T-helper 1 cell treated with Interleukin-12 subunit alpha and Interleukin-12 subunit beta and Interleukin-4 antibody, amounts not matched to agents 30 μg/mL and 1 μg/mL, for 36 hours (primary cell): ENCODE measurements at regions not wholly inside any gene's neighbourhood (a gene's known extent, or its start where the extent isn't known, plus 50 kb on each side); places are given as distances from the start of the nearest gene placed in this dataset.

Source experiments
- H3K27ac Mint-ChIP-seq: one replicate; pipeline ENCODE4 v1.8.0; 2021; ENCODE audit warnings: mild to moderate bottlenecking, mixed read lengths
- H3K27me3 Mint-ChIP-seq: one replicate; pipeline ENCODE4 v1.8.0; 2021; ENCODE audit warnings: low read depth, mixed read lengths
- H3K36me3 Mint-ChIP-seq: one replicate; pipeline ENCODE4 v1.8.0; 2021; ENCODE audit warnings: low read depth, mixed read lengths
- H3K4me1 Mint-ChIP-seq: one replicate; pipeline ENCODE4 v1.8.0; 2021; ENCODE audit warnings: low read depth, mixed read lengths
- H3K4me3 Mint-ChIP-seq: one replicate; pipeline ENCODE4 v1.8.0; 2021; ENCODE audit warnings: mild to moderate bottlenecking, moderate library complexity, mixed read lengths
- H3K9me3 Mint-ChIP-seq: one replicate; pipeline ENCODE4 v1.8.0; 2021; ENCODE audit warnings: mixed read lengths

DNA sequence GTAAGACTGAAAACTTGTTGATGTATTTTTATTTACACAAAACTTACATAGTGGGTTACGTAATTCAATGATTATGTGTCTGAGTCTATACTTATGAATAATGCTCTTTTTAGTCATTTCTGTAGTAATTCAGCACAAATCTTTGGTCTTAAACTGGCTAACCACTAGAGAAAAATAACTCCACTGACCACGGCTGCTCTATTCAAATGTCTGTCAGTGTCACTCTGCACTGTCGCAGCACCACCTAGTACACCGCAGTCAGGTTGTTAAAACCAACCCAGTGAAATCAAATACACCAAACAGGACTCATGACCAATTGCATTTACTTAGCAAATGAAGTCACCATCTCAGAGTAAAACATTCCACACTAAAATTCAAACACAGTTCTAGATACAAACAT, 93.5 kb upstream of the CCDC28A start:
- no peaks in the 10 kb centered on the region for H3K36me3 Mint-ChIP-seq
- no peaks in the 10 kb centered on the region for H3K4me1 Mint-ChIP-seq
- no peaks in the 10 kb centered on the region for H3K9me3 Mint-ChIP-seq
- H3K4me3 Mint-ChIP-seq, result no peak overlapping the region
- no peak overlapping the region for H3K27ac Mint-ChIP-seq
- peaks cover 5% of the 10 kb centered on the region for H3K27me3 Mint-ChIP-seq

DNA sequence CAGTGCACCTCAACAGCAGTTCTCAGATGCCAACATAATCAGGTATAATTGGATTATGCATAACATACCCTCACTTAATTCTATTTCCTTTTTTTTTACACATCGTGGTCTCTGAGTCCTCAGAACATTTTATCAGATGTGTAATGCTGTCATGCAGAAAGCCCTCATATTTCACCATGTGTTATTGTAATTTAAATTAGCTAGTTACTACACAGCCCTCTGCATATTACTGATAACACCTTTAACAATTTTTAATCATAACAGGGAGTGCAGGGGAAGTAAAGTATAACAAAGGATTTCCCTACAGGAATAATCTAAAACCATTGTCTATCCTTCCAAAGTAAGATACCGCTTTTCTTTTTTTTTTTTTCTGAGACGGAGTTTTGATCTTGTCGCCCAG, 91.9 kb upstream of the CCDC28A start:
- H3K4me3 Mint-ChIP-seq, result no peak overlapping the region
- H3K4me1 Mint-ChIP-seq, result no peaks in the 10 kb centered on the region
- H3K27me3 Mint-ChIP-seq, result peaks cover 5% of the 10 kb centered on the region
- no peak overlapping the region for H3K27ac Mint-ChIP-seq
- no peaks in the 10 kb centered on the region for H3K36me3 Mint-ChIP-seq
- H3K9me3 Mint-ChIP-seq, result no peaks in the 10 kb centered on the region

DNA sequence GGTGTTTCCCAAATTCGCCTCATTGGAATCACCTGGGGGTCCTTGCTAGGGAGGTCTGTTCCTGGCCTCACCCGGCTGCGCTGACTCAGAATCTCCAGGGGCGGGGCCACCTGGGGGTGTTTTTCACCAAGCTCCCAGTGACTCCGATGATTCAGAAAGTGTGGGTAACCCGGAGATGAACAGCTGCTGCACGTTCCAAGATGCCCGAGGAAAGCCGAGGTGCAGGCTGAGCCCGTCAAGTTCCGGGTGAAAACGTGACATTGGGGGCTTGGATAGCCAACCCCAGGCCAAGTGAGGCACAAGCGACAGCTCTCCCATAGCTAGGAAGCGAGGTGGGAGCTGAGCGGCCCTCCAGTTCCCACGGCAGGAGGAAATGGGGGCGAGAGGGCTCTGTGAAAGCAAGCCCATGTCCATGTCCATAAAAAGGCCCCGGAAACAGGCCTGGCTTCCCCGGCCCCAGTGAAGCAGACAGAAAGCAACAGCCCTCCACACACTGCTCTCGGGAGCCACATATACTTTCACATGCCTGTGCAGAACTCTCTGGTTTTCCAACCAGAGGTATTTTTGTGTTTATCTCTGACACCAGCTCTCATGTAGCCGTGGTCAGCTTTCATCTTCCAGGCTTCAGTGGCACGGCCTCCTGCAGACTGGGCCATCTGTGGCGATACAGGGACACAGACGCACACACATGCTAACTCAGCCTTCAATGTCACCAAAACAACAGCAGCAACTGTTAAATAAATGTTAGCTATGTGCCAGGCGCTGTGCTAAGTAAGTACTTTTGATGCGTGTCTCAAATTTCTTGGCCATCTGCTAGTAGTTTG, 90.7 kb upstream of the CCDC28A start:
- Mint-ChIP-seq H3K9me3 (no peaks in the 10 kb centered on the region), H3K27ac (no peak overlapping the region), H3K4me1 (no peaks in the 10 kb centered on the region), H3K27me3 (peaks cover 5% of the 10 kb centered on the region), H3K36me3 (no peaks in the 10 kb centered on the region), H3K4me3 (no peak overlapping the region)

DNA sequence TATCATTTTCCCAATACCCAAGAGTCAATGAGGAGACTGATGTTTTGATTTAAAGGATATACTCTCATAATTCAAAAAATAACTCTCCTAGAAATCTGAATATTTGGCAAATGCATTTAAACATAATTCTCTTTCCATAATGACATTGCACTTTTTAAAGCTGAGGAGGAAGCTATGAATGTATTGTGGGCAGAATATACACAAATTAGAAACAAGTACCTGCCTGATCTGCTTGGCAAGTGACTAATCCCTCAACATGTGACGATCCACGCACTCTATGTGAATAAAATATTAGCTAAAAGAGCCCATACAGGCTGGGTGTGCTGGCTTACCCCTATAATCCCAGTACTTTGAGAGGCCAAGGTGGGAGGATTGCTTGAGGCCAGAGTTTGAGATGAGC, 88.3 kb upstream of the CCDC28A start:
- Mint-ChIP-seq H3K4me1 (no peaks in the 10 kb centered on the region), H3K36me3 (no peaks in the 10 kb centered on the region)

DNA sequence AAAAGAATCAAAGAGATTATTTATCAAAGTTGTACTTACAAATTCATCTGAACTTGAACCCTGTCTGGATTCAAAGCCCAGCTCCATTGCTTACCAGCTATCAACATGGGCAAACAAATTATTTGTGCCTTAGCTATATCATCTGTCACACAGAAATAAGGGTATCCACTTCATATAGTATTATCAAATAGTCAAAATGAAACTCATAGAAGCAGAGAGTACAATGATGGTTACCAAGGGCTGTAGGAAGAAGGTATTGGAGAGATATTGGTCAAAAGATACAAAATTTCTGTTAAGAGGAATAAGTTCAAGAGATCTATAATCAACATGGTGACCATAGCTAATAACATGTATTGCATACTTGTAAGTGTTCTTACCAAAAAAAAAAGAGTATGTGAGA, 87.8 kb upstream of the CCDC28A start:
- H3K9me3 Mint-ChIP-seq, result no peaks in the 10 kb centered on the region

More for the DNA sequence above, 88.3 kb upstream of the CCDC28A start:
- Mint-ChIP-seq H3K9me3 (no peaks in the 10 kb centered on the region), H3K27ac (no peak overlapping the region), H3K4me3 (no peak overlapping the region), H3K27me3 (peaks cover 10% of the 10 kb centered on the region)

DNA sequence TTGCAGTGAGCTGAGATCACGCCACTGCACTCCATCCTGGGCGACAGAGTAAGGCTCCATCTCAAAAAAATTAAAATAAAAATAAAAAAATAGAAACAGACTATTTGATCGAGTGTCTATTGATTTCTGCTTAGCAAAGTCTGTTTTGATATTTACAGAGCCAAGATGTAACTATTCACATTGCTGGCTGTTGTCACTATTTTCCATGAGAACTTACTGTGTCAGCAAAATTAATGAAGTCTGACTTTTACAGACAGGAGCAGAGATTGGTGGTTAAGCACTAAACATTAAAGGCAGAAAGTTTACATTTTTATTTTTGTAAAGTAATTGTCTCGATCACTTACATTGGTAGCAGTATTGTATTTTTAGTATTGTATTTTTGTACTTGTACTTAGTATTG, 85.0 kb upstream of the CCDC28A start:
- Mint-ChIP-seq H3K36me3 (no peaks in the 10 kb centered on the region), H3K27ac (no peak overlapping the region), H3K9me3 (no peaks in the 10 kb centered on the region), H3K4me3 (no peak overlapping the region), H3K27me3 (peaks cover 29% of the 10 kb centered on the region), H3K4me1 (peaks cover 9% of the 10 kb centered on the region)

More for the DNA sequence above, 87.8 kb upstream of the CCDC28A start:
- no peak overlapping the region for H3K27ac Mint-ChIP-seq
- no peak overlapping the region for H3K4me3 Mint-ChIP-seq
- no peaks in the 10 kb centered on the region for H3K4me1 Mint-ChIP-seq
- H3K27me3 Mint-ChIP-seq, result peaks cover 14% of the 10 kb centered on the region
- no peaks in the 10 kb centered on the region for H3K36me3 Mint-ChIP-seq

DNA sequence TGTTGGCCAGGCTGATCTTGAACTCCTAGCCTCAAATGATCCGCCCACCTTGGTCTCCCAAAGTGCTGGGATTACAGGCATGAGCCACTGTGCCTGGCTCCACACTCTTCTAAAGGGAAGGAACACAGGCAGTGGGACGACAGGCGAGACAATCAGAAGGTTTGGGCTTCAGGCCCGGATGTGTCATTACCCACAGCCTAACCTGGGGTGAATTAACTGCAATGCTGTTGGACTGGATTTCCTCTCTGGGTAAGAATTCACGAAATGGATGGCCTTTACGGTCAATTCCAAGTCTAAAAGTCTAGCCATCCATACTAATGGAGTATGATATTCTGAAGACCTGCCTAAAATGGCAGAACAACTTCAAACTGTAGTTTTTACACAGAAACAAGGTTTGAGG, 83.7 kb upstream of the CCDC28A start:
- no peak overlapping the region for H3K27ac Mint-ChIP-seq
- peaks cover 12% of the 10 kb centered on the region for H3K4me1 Mint-ChIP-seq
- no peak overlapping the region for H3K4me3 Mint-ChIP-seq
- H3K27me3 Mint-ChIP-seq, result peaks cover 38% of the 10 kb centered on the region
- H3K9me3 Mint-ChIP-seq, result no peaks in the 10 kb centered on the region
- no peaks in the 10 kb centered on the region for H3K36me3 Mint-ChIP-seq

DNA sequence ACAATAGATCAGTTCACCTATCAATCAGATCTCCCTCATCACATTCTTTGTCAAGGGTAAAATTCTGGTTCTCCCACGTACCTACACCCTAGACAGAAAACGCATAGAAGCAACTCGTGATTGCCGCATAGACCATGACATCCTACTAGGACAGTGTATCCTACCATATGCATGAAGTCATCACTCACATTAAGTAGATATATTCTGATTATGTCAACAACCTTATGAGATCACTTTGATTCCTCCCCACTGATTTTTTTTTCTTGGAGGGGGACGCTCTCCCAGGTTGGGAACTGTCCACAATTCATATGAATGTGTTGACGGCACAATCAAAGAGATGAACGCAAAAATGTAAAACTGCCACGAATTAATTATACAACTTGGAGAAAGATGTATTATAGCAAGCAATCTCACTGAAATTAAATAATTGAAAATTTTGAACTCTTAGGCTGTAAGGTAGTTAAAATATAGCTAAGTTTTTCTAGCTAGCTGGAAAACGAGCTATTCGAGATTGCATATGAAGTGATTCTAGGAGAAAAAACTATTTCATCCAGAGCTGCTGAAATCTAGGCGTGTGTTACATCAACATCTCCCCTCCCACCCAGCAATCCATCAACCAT, 82.5 kb upstream of the CCDC28A start:
- Mint-ChIP-seq H3K27me3 (peaks cover 51% of the 10 kb centered on the region), H3K4me3 (peak overlapping the region; percentile 67)

DNA sequence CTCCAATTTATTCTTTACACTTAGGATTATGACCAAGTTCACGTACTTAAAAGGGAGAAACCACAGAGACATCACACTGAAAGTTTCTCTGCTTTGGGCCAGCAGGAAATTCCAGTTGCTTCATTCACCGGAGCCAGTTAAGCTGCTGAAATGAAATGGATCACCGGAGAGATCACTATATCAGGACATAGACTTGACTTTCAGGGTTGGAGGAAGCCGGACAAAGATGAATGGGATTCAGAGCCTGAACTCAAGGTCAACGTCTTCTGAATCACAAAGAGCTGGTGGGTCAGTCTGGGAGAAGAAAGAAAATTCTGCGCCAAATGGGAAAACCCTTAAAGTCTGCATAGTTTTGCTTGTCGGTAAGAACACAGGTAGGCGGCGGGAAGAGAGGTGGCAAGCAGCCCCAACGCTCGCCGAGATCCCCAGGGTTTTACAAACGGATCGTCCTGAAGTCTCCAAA, 81.9 kb upstream of the CCDC28A start:
- H3K36me3 Mint-ChIP-seq, result no peaks in the 10 kb centered on the region
- peaks cover 55% of the 10 kb centered on the region for H3K27me3 Mint-ChIP-seq
- H3K4me3 Mint-ChIP-seq, result peak overlapping the region; percentile 67
- no peaks in the 10 kb centered on the region for H3K9me3 Mint-ChIP-seq
- peaks cover 12% of the 10 kb centered on the region for H3K4me1 Mint-ChIP-seq
- no peak overlapping the region for H3K27ac Mint-ChIP-seq

More for the DNA sequence above, 82.5 kb upstream of the CCDC28A start:
- no peak overlapping the region for H3K27ac Mint-ChIP-seq
- no peaks in the 10 kb centered on the region for H3K36me3 Mint-ChIP-seq
- H3K9me3 Mint-ChIP-seq, result no peaks in the 10 kb centered on the region
- H3K4me1 Mint-ChIP-seq, result peaks cover 12% of the 10 kb centered on the region

DNA sequence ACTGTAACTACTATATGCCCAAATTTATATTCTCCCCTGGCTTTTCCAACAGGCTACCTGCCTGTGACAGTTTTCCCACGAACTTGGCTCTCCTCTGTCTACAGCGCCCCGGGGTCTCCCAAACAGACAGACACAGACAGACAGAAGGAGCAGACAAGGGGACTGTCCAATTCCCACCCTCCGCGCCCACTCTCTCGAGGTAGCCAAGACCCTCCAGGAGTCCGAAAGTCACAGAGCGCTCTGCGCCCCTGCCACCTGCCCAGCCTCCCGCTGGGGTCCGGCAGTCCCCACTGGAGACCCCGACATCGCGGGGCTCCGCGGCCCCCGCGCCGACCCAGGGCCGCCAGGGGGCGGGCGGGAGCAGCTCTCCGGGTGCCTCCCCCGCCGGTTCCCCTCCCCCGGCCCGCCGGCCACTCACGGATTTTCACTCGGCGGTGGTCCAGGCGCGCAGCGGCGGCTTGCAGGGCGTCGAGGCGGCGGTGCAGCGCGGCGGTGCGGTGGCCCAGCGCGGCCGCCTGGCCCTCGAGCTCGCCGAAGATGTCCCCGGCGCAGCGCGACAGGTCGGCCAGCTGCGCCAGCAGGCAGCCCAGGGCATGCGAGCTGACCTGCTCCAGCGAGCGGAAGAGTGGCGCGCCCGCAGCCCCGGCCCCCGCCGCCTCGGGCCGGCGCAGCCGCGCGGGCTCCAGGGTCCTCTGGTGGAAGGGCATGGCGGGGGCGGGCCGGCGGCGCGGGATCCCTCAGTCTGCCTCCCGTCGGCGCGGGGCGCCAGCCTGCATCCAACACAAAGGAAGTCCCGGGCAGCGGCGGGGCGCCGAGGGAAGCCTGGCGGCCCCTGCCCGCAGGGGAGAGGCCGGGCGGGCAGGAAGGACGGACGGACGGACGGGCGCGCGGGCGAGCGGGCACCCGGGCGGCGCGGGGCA, 81.3 kb upstream of the CCDC28A start:
- H3K4me1 Mint-ChIP-seq, result peaks cover 12% of the 10 kb centered on the region
- H3K9me3 Mint-ChIP-seq, result no peaks in the 10 kb centered on the region
- H3K4me3 Mint-ChIP-seq, result peak overlapping the region; percentile 67
- H3K27me3 Mint-ChIP-seq, result peaks cover 62% of the 10 kb centered on the region
- no peaks in the 10 kb centered on the region for H3K36me3 Mint-ChIP-seq
- no peak overlapping the region for H3K27ac Mint-ChIP-seq

DNA sequence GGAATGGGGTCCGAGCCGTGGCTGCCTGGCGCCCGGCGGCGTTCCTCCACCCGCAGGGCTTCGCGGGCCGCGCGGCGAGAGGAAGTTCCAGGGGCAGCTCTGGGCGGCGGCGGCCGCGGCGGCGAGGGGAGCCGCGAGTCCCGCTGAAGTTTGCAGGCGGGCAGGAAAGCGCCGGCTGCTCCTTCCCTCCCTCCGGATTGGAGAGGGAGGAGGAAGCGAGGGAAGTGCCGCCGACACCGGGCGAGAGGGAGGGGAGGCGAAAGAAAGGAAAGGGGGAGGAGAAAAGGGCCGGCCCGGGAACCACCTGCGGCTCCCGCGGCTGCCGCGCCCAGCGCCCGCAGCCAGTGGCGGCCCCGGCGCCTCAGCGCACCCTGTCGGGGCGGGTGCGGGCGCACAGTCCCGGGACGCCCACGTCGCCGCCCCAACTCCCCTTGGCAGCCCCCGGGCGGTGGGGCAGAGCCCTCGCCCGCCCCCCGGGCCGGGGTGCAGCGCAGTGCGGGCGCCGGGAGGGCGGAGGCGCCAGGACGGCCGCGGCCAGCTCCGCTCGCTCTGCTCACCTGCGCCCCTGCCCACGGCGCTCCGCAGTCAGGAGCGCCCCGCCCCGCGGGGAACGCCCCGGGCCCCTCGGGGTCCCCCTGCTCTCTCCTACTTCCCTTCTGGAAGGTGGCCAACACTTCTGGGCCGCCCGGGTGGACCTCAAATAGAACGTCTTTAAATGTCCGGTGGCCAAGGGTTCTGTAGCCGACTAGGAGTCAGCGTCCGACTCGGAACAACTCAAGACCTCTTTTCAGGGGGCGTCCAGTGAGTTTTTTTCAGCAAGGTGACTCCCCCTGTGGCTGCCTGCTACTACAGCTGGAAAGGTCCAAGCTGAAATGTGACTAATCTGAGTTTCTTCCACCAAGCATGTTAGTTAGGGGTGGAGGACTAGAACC, 80.3 kb upstream of the CCDC28A start:
- H3K4me1 Mint-ChIP-seq, result peaks cover 12% of the 10 kb centered on the region
- no peaks in the 10 kb centered on the region for H3K36me3 Mint-ChIP-seq
- no peaks in the 10 kb centered on the region for H3K9me3 Mint-ChIP-seq
- peak overlapping the region; percentile 84 for H3K4me3 Mint-ChIP-seq
- peaks cover 65% of the 10 kb centered on the region for H3K27me3 Mint-ChIP-seq
- peak overlapping the region; percentile 51 for H3K27ac Mint-ChIP-seq

DNA sequence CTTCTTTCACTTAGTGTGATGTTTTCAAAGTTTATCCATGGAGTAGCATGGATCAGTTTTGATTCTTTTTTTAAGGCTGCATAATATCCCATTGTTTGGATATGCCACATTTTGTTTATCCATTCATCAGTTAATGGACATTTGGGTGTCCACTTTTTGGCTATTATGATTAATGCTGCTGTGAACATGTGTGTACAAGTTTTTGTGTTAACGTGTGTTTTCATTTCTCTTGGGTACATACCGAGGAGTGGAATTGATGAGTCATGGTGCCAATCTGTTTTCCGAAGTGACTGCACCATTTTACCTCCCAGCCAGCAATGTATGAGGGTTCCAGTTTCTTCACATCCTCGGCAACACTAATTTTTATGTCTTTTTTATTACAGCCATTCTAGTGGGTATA, 78.4 kb upstream of the CCDC28A start:
- peaks cover 12% of the 10 kb centered on the region for H3K4me1 Mint-ChIP-seq
- peaks cover 57% of the 10 kb centered on the region for H3K27me3 Mint-ChIP-seq
- H3K27ac Mint-ChIP-seq, result no peak overlapping the region
- no peaks in the 10 kb centered on the region for H3K9me3 Mint-ChIP-seq
- no peak overlapping the region for H3K4me3 Mint-ChIP-seq
- H3K36me3 Mint-ChIP-seq, result no peaks in the 10 kb centered on the region

DNA sequence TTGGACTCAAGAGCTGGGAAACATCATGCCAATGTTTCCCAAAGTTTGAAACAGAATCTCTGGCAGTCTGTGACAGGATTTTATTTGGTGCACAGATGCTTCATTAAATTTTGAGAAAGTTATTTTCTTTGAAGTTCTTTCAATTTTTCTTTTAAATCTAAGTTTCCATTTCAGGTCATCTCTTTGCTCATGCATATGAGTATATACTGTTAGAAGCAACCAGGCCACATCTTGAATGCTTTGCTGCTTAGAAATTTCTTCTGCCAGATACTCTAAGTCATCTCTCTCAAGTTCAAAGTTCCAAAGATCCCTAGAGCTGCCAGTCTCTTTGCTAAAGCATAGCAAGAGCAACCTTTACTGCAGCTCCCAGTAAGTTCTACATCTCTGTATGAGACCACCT, 59.1 kb upstream of the CCDC28A start:
- no peaks in the 10 kb centered on the region for H3K36me3 Mint-ChIP-seq
- no peak overlapping the region for H3K4me3 Mint-ChIP-seq
- H3K4me1 Mint-ChIP-seq, result no peaks in the 10 kb centered on the region
- H3K27me3 Mint-ChIP-seq, result peaks cover 26% of the 10 kb centered on the region
- peaks cover 4% of the 10 kb centered on the region for H3K9me3 Mint-ChIP-seq
- no peak overlapping the region for H3K27ac Mint-ChIP-seq

DNA sequence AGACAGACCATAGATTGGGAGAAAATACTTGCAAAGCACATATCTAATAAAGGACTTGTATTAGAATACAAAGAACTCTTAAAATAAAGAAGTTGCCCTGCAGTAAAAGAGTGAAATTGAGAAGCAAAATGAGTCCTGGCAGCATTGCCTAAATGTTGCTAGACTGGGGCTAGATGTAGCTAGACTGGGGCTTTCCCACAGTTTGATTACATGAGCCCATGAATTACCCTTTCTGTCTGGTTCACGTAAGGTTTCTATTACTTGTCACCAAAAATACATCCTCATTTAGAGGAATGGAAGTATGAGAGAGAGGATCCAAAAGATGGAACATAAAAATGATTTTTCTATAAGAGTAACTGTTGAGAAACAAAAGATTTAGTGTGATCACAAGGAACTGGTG, 57.6 kb upstream of the CCDC28A start:
- Mint-ChIP-seq H3K36me3 (no peaks in the 10 kb centered on the region), H3K4me1 (no peaks in the 10 kb centered on the region), H3K27me3 (peaks cover 26% of the 10 kb centered on the region), H3K9me3 (peaks cover 4% of the 10 kb centered on the region), H3K4me3 (no peak overlapping the region), H3K27ac (no peak overlapping the region)
